WERI-Rb-1 (cell line): ENCODE measurements at regions not wholly inside any gene's neighbourhood (a gene's known extent, or its start where the extent isn't known, plus 50 kb on each side); places are given as distances from the start of the nearest gene placed in this dataset.

ENCODE experiments used
- DNase-seq: peaks from one replicate; pipeline ENCODE4 v3.0.0-alpha.2; 2020
- H3K27ac ChIP-seq: fragments of 250-450 bp; sonication (Bioruptor Pico); 2 replicates; pipeline ENCODE4 v1.5.1; 2020; ENCODE audit warnings: mild to moderate bottlenecking, moderate library complexity
- H3K27me3 ChIP-seq: fragments of 250-450 bp; sonication (Bioruptor Pico); 2 replicates; pipeline ENCODE4 v1.5.1; 2021; ENCODE audit warnings: mild to moderate bottlenecking, low read depth, moderate library complexity; ENCODE audit not compliant: insufficient read depth, severe bottlenecking
- H3K36me3 ChIP-seq: fragments of 250-450 bp; sonication (Bioruptor Pico); 2 replicates; pipeline ENCODE4 v1.5.1; 2020; ENCODE audit warnings: mild to moderate bottlenecking, moderate library complexity
- H3K4me3 ChIP-seq: 2 replicates; pipeline ENCODE4 v1.5.1; 2011; ENCODE audit warnings: low read depth, mild to moderate bottlenecking, control low read depth, low read length
- H3K9me3 ChIP-seq: fragments of 250-450 bp; sonication (Bioruptor Pico); 2 replicates; pipeline ENCODE4 v1.5.1; 2021; ENCODE audit warnings: mild to moderate bottlenecking, moderate library complexity; ENCODE audit not compliant: severe bottlenecking
- CTCF ChIP-seq: IDR thresholded peaks from 2 replicates; pipeline ENCODE4 v1.5.1; 2011; ENCODE audit warnings: low read depth, mild to moderate bottlenecking, control low read depth, inconsistent platforms, low read length

GRCh38 chr1:96388421-96389310 lies 332.9 kb upstream of the PTBP2 start:
- Histone ChIP-seq H3K9me3 (peaks cover 3% of the 10 kb centered on the region), H3K27ac (peak overlapping the region; percentile 43), H3K36me3 (no peaks in the 10 kb centered on the region), H3K4me3 (no peak overlapping the region), H3K27me3 (no peaks in the 10 kb centered on the region)
- no peak for DNase-seq
- TF ChIP-seq CTCF = no peak

- DNase-seq = no peak
- no peak overlapping the region for H3K4me3 ChIP-seq
- H3K27me3 ChIP-seq = no peaks in the 10 kb centered on the region
- H3K36me3 ChIP-seq = no peaks in the 10 kb centered on the region
- no peak for TF ChIP-seq CTCF
- H3K9me3 ChIP-seq = no peaks in the 10 kb centered on the region
- H3K27ac ChIP-seq = no peak overlapping the region
These were observed 321.5 kb upstream of the PTBP2 start for GRCh38 chr1:96400089-96400488.

- Histone ChIP-seq H3K27me3 (no peaks in the 10 kb centered on the region), H3K27ac (no peak overlapping the region), H3K36me3 (no peaks in the 10 kb centered on the region), H3K4me3 (no peak overlapping the region), H3K9me3 (no peaks in the 10 kb centered on the region)
- no peak for TF ChIP-seq CTCF
- no peak for DNase-seq
These were observed 312.5 kb upstream of the PTBP2 start for GRCh38 chr1:96409087-96409486.

GRCh38 chr1:96409689-96410088 lies 311.9 kb upstream of the PTBP2 start:
- TF ChIP-seq CTCF = no peak
- H3K4me3 ChIP-seq = no peak overlapping the region
- peak; percentile 35 for DNase-seq
- H3K36me3 ChIP-seq = no peaks in the 10 kb centered on the region
- no peaks in the 10 kb centered on the region for H3K9me3 ChIP-seq
- H3K27me3 ChIP-seq = no peaks in the 10 kb centered on the region
- no peak overlapping the region for H3K27ac ChIP-seq

GRCh38 chr1:96411006-96411405 lies 310.6 kb upstream of the PTBP2 start:
- no peak overlapping the region for H3K4me3 ChIP-seq
- no peak for TF ChIP-seq CTCF
- DNase-seq = no peak
- no peaks in the 10 kb centered on the region for H3K36me3 ChIP-seq
- H3K9me3 ChIP-seq = no peaks in the 10 kb centered on the region
- H3K27ac ChIP-seq = no peak overlapping the region
- H3K27me3 ChIP-seq = no peaks in the 10 kb centered on the region

GRCh38 chr1:96414598-96414997 lies 307.0 kb upstream of the PTBP2 start:
- Histone ChIP-seq H3K36me3 (no peaks in the 10 kb centered on the region), H3K9me3 (no peaks in the 10 kb centered on the region), H3K4me3 (no peak overlapping the region), H3K27me3 (no peaks in the 10 kb centered on the region), H3K27ac (no peak overlapping the region)
- no peak for TF ChIP-seq CTCF
- DNase-seq = no peak
